ENCODE measurements at regions not wholly inside any gene's neighbourhood (a gene's known extent, or its start where the extent isn't known, plus 50 kb on each side); places are given as distances from the start of the nearest gene placed in this dataset.

- TF ChIP-seq CTCF (conservative IDR thresholded peaks at IDR 0.05), result no peak
- no peak for TF ChIP-seq ZFX (IDR thresholded peaks at IDR 0.05)
These were observed 157.0 kb upstream of the RBM19 start for GRCh38 chr12:114123108-114123507.
